Psoas muscle (tissue), 7 donors: ENCODE measurements at regions not wholly inside any gene's neighbourhood (a gene's known extent, or its start where the extent isn't known, plus 50 kb on each side); places are given as distances from the start of the nearest gene placed in this dataset.
"Not testable (repeated sequence)": the region's sequence is repeated elsewhere in the genome, so short reads cannot be mapped to it uniquely, and the experiment has no call there.

Source experiments
- ATAC-seq, 4 donors: fragments of 200-7000 bp; cut with Tn5 transposase; one replicate each; pipeline ENCODE4 v1.9.1; 2020; ENCODE audit warnings: moderate library complexity in 3 of 4, mild to moderate bottlenecking in 2 of 4
- DNase-seq, 2 donors: peaks; one replicate each; pipeline ENCODE4 v3.0.0-alpha.2; 2020
- H3K27ac ChIP-seq: fragments of 200-600 bp; one replicate; pipeline ENCODE4 v1.8.0; 2022
- H3K27me3 ChIP-seq, 3 donors: fragments of 200-600 bp in 1 of 3; one replicate each; pipeline versions ENCODE4 v1.6.1 to v1.8.0; 2013 to 2022; ENCODE audit warnings: low read length in 2 of 3, mild to moderate bottlenecking in 2 of 3, moderate library complexity in 1 of 3; ENCODE audit not compliant: insufficient read depth in 3 of 3
- H3K36me3 ChIP-seq, 2 donors: fragments of 200-600 bp in 1 of 2; one replicate each; pipeline versions ENCODE4 v1.6.1 to v1.8.0; 2013 to 2022; ENCODE audit warnings: low read depth in 1 of 2, mild to moderate bottlenecking in 1 of 2, moderate library complexity in 1 of 2; ENCODE audit not compliant: insufficient read depth in 1 of 2
- H3K4me1 ChIP-seq: fragments of 200-600 bp; one replicate; pipeline ENCODE4 v1.8.0; 2022
- H3K4me3 ChIP-seq: fragments of 200-600 bp; one replicate; pipeline ENCODE4 v1.8.0; 2022; ENCODE audit warnings: mild to moderate bottlenecking
- H3K9me3 ChIP-seq: fragments of 200-600 bp; one replicate; pipeline ENCODE4 v1.8.0; 2022
- WGBS, 3 donors: extraction: QIAGEN DNeasy Blood & Tissue Kit; methylation state at CpG; one replicate each; pipeline versions ENCODE4 v1.1.6 to v1.1.7; 2013; 5-methylcytosine and 5-hydroxymethylcytosine counted together
- intact Hi-C, 2 donors: fragments of 100-400 bp; cut with DNase I; formaldehyde crosslinking; loops; one replicate each; pipeline versions ENCODE4 v1.11.0 to v1.14.2; 2022
- donor health status: healthy with polysubstance abuse.
- donor health status: DM: no; HTN: no; CAD: no; lungs with moderate emphysema.
- donor health status: Bipolar disorder and iron deficiency.
- donor health status: healthy.
- donor health status: DM: yes; HTN: yes; CAD: no.
- donor health status: DM: no; HTN: no; CAD: no.
- donor health status: DM: yes; HTN: yes; CAD: no.

DNA sequence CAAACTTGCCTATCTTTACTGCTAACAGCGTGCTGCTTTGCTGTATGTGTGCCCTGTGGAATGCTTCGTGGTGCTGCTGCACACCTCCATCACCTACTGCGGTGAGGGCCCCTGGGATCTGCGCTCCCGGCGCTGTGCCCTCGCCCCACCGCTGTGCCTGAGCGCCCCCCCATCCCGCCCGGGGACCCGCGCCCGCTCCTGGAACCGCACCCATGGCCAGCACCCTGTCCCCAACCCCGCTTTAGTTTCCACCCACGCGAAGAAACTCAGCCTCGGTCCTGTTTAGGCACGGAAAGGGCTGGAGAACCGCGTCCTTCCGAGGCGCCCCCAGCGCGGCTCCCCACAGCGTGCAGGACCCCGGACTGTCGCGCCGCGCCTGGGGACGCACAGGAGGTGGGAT is 373.4 kb downstream of the GOLGA6L6 start:
- H3K27me3 ChIP-seq, ATAC-seq, H3K4me1 ChIP-seq, intact Hi-C loops, H3K9me3 ChIP-seq, H3K27ac ChIP-seq, DNase-seq, H3K4me3 ChIP-seq, H3K36me3 ChIP-seq: not testable (repeated sequence)
- 61 to 73% (median 71%) methylated on average over 17 to 32 of the region's 33 CpGs for WGBS, 3 donors

- 81 to 89% (median 86%) methylated on average over 3 to 8 of the region's 9 CpGs for WGBS, 3 donors
- H3K27me3 ChIP-seq, H3K36me3 ChIP-seq, DNase-seq, H3K27ac ChIP-seq, H3K4me3 ChIP-seq, H3K9me3 ChIP-seq, ATAC-seq, intact Hi-C loops, H3K4me1 ChIP-seq: not testable (repeated sequence)
These were observed 388.1 kb downstream of the GOLGA6L6 start for GRCh38 chr15:20153528-20153927.

GRCh38 chr15:20148679-20149078 is 392.9 kb downstream of the GOLGA6L6 start:
- H3K4me3 ChIP-seq, H3K36me3 ChIP-seq, DNase-seq, ATAC-seq, intact Hi-C loops, H3K27me3 ChIP-seq, H3K27ac ChIP-seq, H3K9me3 ChIP-seq, H3K4me1 ChIP-seq: not testable (repeated sequence)
- 86 to 92% (median 88%) methylated on average over 8 to 9 of the region's 14 CpGs for WGBS, 3 donors

GRCh38 chr15:20148008-20148407 is 393.6 kb downstream of the GOLGA6L6 start:
- ATAC-seq, H3K36me3 ChIP-seq, H3K4me3 ChIP-seq, H3K9me3 ChIP-seq, H3K4me1 ChIP-seq, H3K27me3 ChIP-seq, intact Hi-C loops, DNase-seq, H3K27ac ChIP-seq: not testable (repeated sequence)
- 62 to 91% (median 88%) methylated on average over 25 to 52 of the region's 73 CpGs for WGBS, 3 donors

DNA sequence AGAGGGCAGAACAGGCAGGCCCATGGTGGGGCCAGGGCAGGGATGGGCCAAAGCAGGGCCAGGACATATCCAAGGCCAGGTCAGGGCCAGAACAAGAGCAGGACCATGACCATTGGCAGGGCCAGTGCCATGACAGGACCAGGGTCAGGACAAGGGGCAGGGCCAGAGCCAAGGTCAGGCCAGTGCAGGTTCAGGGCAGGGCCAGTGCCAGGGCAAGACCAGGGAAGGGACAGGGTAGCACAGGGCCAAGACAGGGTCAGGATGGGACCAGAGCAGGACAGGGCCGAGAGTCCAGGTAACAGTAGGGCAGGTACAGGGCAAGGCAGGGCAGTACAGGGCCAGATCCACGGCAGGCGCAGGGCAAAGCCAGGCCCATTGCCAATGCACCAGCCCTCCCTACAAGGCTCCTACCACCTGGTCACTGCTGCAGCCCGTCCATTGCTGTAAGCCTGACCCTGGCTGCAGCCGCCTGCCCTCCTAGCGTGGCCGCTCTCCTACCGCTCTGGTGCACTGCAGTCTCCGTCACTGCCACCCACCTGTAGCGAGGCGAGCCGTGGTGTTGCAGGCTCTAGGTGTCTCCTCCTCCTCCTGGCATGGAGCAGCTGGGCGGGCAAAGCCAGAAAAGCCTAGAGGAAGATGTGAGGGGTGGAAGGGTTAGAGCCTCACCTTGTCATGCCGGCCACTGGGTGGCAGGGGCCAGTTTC is 397.1 kb downstream of the GOLGA6L6 start:
- WGBS, 3 donors, result 90 to 100% (median 96%) methylated on average over 2 to 10 of the region's 14 CpGs
- H3K27ac ChIP-seq, H3K4me3 ChIP-seq, intact Hi-C loops, H3K36me3 ChIP-seq, H3K4me1 ChIP-seq, H3K9me3 ChIP-seq, H3K27me3 ChIP-seq, ATAC-seq: not testable (repeated sequence)
- DNase-seq, result peak in 1 of 2 donors; percentile 30

- H3K4me1 ChIP-seq, DNase-seq, H3K27ac ChIP-seq, ATAC-seq, H3K4me3 ChIP-seq, H3K27me3 ChIP-seq, H3K9me3 ChIP-seq, intact Hi-C loops, H3K36me3 ChIP-seq: not testable (repeated sequence)
- 40 to 71% (median 67%) methylated on average over 1 to 2 of the region's 3 CpGs for WGBS, 3 donors
These were observed 398.7 kb downstream of the GOLGA6L6 start for GRCh38 chr15:20142906-20143305.

- H3K4me3 ChIP-seq, H3K36me3 ChIP-seq, intact Hi-C loops, DNase-seq, H3K27ac ChIP-seq, H3K4me1 ChIP-seq, H3K9me3 ChIP-seq, ATAC-seq, H3K27me3 ChIP-seq: not testable (repeated sequence)
- WGBS, 3 donors, result 38 to 50% (median 41%) methylated on average over 1 of the region's 1 CpG
These were observed 399.2 kb downstream of the GOLGA6L6 start for GRCh38 chr15:20142410-20142809.

DNA sequence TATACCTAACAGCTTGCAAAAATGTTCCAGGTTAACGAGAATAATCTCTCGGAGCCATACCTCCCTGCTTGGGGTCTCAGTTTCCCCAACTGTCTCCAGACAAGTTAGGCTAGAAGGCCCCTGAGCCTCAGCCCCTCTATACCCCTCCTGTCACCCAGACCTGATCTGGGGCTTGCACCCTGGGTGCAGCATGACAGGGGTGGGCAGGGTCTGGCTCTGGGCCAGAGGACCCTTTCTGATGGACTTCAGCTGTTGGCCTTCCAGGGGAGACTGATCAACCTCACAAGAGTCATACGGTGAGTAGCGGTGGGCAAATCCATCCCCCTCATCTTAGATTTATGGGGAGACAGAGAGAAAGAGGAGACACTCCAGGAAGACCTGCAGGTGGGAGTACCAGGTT is 416.9 kb downstream of the GOLGA6L6 start:
- peak; percentile 9 to 16 for DNase-seq
- H3K27me3 ChIP-seq, intact Hi-C loops, ATAC-seq, H3K9me3 ChIP-seq, H3K27ac ChIP-seq, H3K36me3 ChIP-seq, H3K4me3 ChIP-seq, H3K4me1 ChIP-seq: not testable (repeated sequence)
- 39 to 73% (median 48%) methylated on average over 2 to 4 of the region's 4 CpGs for WGBS, 3 donors
